Osteocyte (in vitro differentiated cells): ENCODE measurements at regions not wholly inside any gene's neighbourhood (a gene's known extent, or its start where the extent isn't known, plus 50 kb on each side); places are given as distances from the start of the nearest gene placed in this dataset.
A peak's percentile ranks its signal among the peaks of the same experiment; 100 is the strongest.

Experiments
- DNase-seq: peaks from one replicate; pipeline ENCODE4 v3.0.0; 2021; ENCODE audit warnings: mixed read lengths; ENCODE audit not compliant: unreplicated experiment; ENCODE audit errors: extremely low spot score
- H3K27ac Mint-ChIP-seq: one replicate; pipeline ENCODE4 v1.8.0; 2021; ENCODE audit warnings: mild to moderate bottlenecking, mixed read lengths; ENCODE audit not compliant: unreplicated experiment
- H3K27me3 Mint-ChIP-seq: one replicate; pipeline ENCODE4 v1.8.0; 2021; ENCODE audit warnings: mixed read lengths; ENCODE audit not compliant: unreplicated experiment
- H3K36me3 Mint-ChIP-seq: one replicate; pipeline ENCODE4 v1.8.0; 2021; ENCODE audit warnings: mixed read lengths; ENCODE audit not compliant: unreplicated experiment
- H3K4me1 Mint-ChIP-seq: one replicate; pipeline ENCODE4 v1.8.0; 2021; ENCODE audit warnings: mixed read lengths; ENCODE audit not compliant: unreplicated experiment
- H3K4me3 Mint-ChIP-seq: one replicate; pipeline ENCODE4 v1.8.0; 2021; ENCODE audit warnings: mild to moderate bottlenecking, moderate library complexity, mixed read lengths; ENCODE audit not compliant: unreplicated experiment
- H3K9me3 Mint-ChIP-seq: one replicate; pipeline ENCODE4 v1.8.0; 2021; ENCODE audit warnings: mixed read lengths; ENCODE audit not compliant: unreplicated experiment
- CTCF ChIP-seq: fragments of 200-600 bp; sonication (generic); IDR thresholded peaks from 2 replicates; pipeline ENCODE4 v1.5.0; 2021; ENCODE audit warnings: antibody characterized with exemption, mild to moderate bottlenecking, moderate library complexity

DNA sequence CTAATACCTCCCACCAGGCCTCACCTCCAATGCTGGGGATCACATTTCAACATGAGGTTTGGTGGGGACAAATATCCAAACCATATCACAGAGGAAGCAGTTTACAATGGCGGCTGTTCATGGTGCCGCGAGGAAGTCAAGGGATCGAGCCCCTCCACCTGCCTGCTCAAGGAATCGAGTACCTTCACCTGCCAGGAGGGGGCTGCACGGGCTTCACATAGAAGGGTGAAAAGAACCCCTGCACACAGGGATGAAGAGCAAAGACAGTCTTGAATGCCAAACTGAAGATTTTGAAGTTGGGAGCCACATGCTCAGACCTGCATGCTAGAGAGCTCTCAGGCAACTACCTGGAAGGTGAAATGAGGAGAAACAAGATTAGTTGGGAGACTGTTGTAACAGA, 110.3 kb downstream of the KCNF1 start:
- Mint-ChIP-seq H3K36me3 (no peaks in the 10 kb centered on the region), H3K27me3 (peaks cover 31% of the 10 kb centered on the region), H3K4me1 (no peaks in the 10 kb centered on the region)

GRCh38 chr2:11022591-11023273, 111.0 kb downstream of the KCNF1 start:
- H3K27ac Mint-ChIP-seq, result no peak overlapping the region
- H3K36me3 Mint-ChIP-seq, result no peaks in the 10 kb centered on the region
- no peaks in the 10 kb centered on the region for H3K4me1 Mint-ChIP-seq
- no peak overlapping the region for H3K4me3 Mint-ChIP-seq
- DNase-seq, result peak; percentile 77
- H3K9me3 Mint-ChIP-seq, result no peaks in the 10 kb centered on the region
- TF ChIP-seq CTCF, result no peak
- peaks cover 25% of the 10 kb centered on the region for H3K27me3 Mint-ChIP-seq

More for the DNA sequence above, 110.3 kb downstream of the KCNF1 start:
- DNase-seq, result peak; percentile 38
- Mint-ChIP-seq H3K4me3 (no peak overlapping the region), H3K9me3 (no peaks in the 10 kb centered on the region), H3K27ac (no peak overlapping the region)
- TF ChIP-seq CTCF, result no peak

GRCh38 chr2:11023326-11024258, 111.9 kb downstream of the KCNF1 start:
- Mint-ChIP-seq H3K36me3 (no peaks in the 10 kb centered on the region), H3K4me1 (no peaks in the 10 kb centered on the region), H3K9me3 (no peaks in the 10 kb centered on the region), H3K27ac (no peak overlapping the region), H3K4me3 (no peak overlapping the region), H3K27me3 (peaks cover 16% of the 10 kb centered on the region)
- peak; percentile 73 for DNase-seq
- no peak for TF ChIP-seq CTCF

GRCh38 chr2:11024259-11024645, 112.5 kb downstream of the KCNF1 start:
- DNase-seq, result peak; percentile 76
- H3K4me1 Mint-ChIP-seq, result no peaks in the 10 kb centered on the region
- H3K36me3 Mint-ChIP-seq, result no peaks in the 10 kb centered on the region
- no peak overlapping the region for H3K27ac Mint-ChIP-seq
- no peaks in the 10 kb centered on the region for H3K9me3 Mint-ChIP-seq
- no peak overlapping the region for H3K4me3 Mint-ChIP-seq
- no peak for TF ChIP-seq CTCF
- H3K27me3 Mint-ChIP-seq, result peaks cover 11% of the 10 kb centered on the region

GRCh38 chr2:11024687-11025086, 113.0 kb downstream of the KCNF1 start:
- no peak for DNase-seq
- Mint-ChIP-seq H3K9me3 (no peaks in the 10 kb centered on the region), H3K27ac (no peak overlapping the region)

More at GRCh38 chr2:11024687-11025086, 113.0 kb downstream of the KCNF1 start:
- TF ChIP-seq CTCF, result no peak
- H3K36me3 Mint-ChIP-seq, result no peaks in the 10 kb centered on the region
- H3K4me1 Mint-ChIP-seq, result no peaks in the 10 kb centered on the region
- no peak overlapping the region for H3K4me3 Mint-ChIP-seq
- H3K27me3 Mint-ChIP-seq, result peaks cover 11% of the 10 kb centered on the region
